Activated CD8-positive, alpha-beta T cell treated with anti-CD3 and anti-CD28 coated beads, Interleukin-2, amount 10 ng/mL, durations not matched to agents 7 days and 5 days (primary cell): ENCODE measurements at regions not wholly inside any gene's neighbourhood (a gene's known extent, or its start where the extent isn't known, plus 50 kb on each side); places are given as distances from the start of the nearest gene placed in this dataset.

Experiments used
- ATAC-seq: fragments of 150-1000 bp; cut with Tn5 transposase; one replicate; pipeline ENCODE4 v1.10.0; 2021; ENCODE audit warnings: moderate library complexity
- CTCF ChIA-PET: fragments of 350-600 bp; sonication (Branson Sonifier 250); formaldehyde crosslinking; loops from one replicate; lab custom pipeline; 2021; ENCODE audit warnings: antibody characterized with exemption; lab: Charles Lee
- POLR2A ChIA-PET: fragments of 350-600 bp; sonication (Branson Sonifier 250); formaldehyde crosslinking; loops from one replicate; lab custom pipeline; 2021; ENCODE audit warnings: antibody characterized with exemption; lab: Charles Lee
- DNase-seq: peaks from one replicate; pipeline ENCODE4 v3.0.0-alpha.2; 2020
- H3K27ac Mint-ChIP-seq: one replicate; pipeline ENCODE4 v1.8.0; 2021; ENCODE audit warnings: mild to moderate bottlenecking, mixed read lengths
- H3K27me3 Mint-ChIP-seq: one replicate; pipeline ENCODE4 v1.8.0; 2021; ENCODE audit warnings: low read depth, mixed read lengths
- H3K36me3 Mint-ChIP-seq: one replicate; pipeline ENCODE4 v1.8.0; 2021; ENCODE audit warnings: low read depth, mixed read lengths
- H3K4me1 Mint-ChIP-seq: one replicate; pipeline ENCODE4 v1.8.0; 2021; ENCODE audit warnings: low read depth, mixed read lengths
- H3K4me3 Mint-ChIP-seq: one replicate; pipeline ENCODE4 v1.8.0; 2021; ENCODE audit warnings: mild to moderate bottlenecking, mixed read lengths
- H3K9me3 Mint-ChIP-seq: one replicate; pipeline ENCODE4 v1.8.0; 2022; ENCODE audit warnings: mixed read lengths; ENCODE audit not compliant: insufficient read depth

GRCh38 chr15:95265419-95265997, 1034.1 kb downstream of the MCTP2 start:
- Mint-ChIP-seq H3K27ac (no peak overlapping the region), H3K4me3 (no peak overlapping the region), H3K27me3 (peaks cover 43% of the 10 kb centered on the region), H3K9me3 (peaks cover 9% of the 10 kb centered on the region), H3K36me3 (no peaks in the 10 kb centered on the region), H3K4me1 (peaks cover 20% of the 10 kb centered on the region)
- ChIA-PET POLR2A (interaction anchor here (1.0 kb wide), 1 partner anchor 17 kb away, joined by 4 read pairs; no protein-coding TSS in a partner anchor), CTCF (interaction anchor here (0.9 to 1.6 kb wide), 2 partner anchors 20 to 24 kb away, joined by 3 read pairs; no protein-coding TSS in a partner anchor)
- ATAC-seq (peak; percentile 42), DNase-seq (peak; percentile 46)

GRCh38 chr15:95266451-95267061, 1035.2 kb downstream of the MCTP2 start:
- Mint-ChIP-seq H3K4me1 (peaks cover 20% of the 10 kb centered on the region), H3K27ac (no peak overlapping the region), H3K9me3 (peaks cover 9% of the 10 kb centered on the region), H3K27me3 (peaks cover 38% of the 10 kb centered on the region), H3K4me3 (no peak overlapping the region), H3K36me3 (no peaks in the 10 kb centered on the region)
- ChIA-PET CTCF (interaction anchor here (1.6 kb wide), 1 partner anchor 19 kb away, joined by 3 read pairs; no protein-coding TSS in a partner anchor), POLR2A (interaction anchor here (0.6 kb wide), 1 partner anchor 1091 kb away, joined by 3 read pairs; no protein-coding TSS in a partner anchor)
- DNase-seq (no peak), ATAC-seq (no peak)

GRCh38 chr15:95267481-95267880, 1036.1 kb downstream of the MCTP2 start:
- DNase-seq: no peak
- ChIA-PET POLR2A (no interaction called here), CTCF (no interaction called here)
- ATAC-seq: no peak
- no peak overlapping the region for H3K27ac Mint-ChIP-seq
- H3K36me3 Mint-ChIP-seq: no peaks in the 10 kb centered on the region
- H3K27me3 Mint-ChIP-seq: peaks cover 35% of the 10 kb centered on the region
- peaks cover 9% of the 10 kb centered on the region for H3K9me3 Mint-ChIP-seq
- peaks cover 20% of the 10 kb centered on the region for H3K4me1 Mint-ChIP-seq
- no peak overlapping the region for H3K4me3 Mint-ChIP-seq

GRCh38 chr15:95269242-95270183, 1038.2 kb downstream of the MCTP2 start:
- peaks cover 20% of the 10 kb centered on the region for H3K4me1 Mint-ChIP-seq
- H3K27me3 Mint-ChIP-seq: peaks cover 45% of the 10 kb centered on the region
- H3K4me3 Mint-ChIP-seq: no peak overlapping the region
- ChIA-PET POLR2A (no interaction called here), CTCF (interaction anchor here (1.0 kb wide), 1 partner anchor 9 kb away, joined by 3 read pairs; no protein-coding TSS in a partner anchor)
- H3K36me3 Mint-ChIP-seq: no peaks in the 10 kb centered on the region
- DNase-seq (no peak), ATAC-seq (no peak)
- H3K9me3 Mint-ChIP-seq: peaks cover 9% of the 10 kb centered on the region
- H3K27ac Mint-ChIP-seq: no peak overlapping the region

GRCh38 chr15:95274101-95274500, 1042.7 kb downstream of the MCTP2 start:
- no peaks in the 10 kb centered on the region for H3K9me3 Mint-ChIP-seq
- H3K4me1 Mint-ChIP-seq: no peaks in the 10 kb centered on the region
- H3K4me3 Mint-ChIP-seq: no peak overlapping the region
- no peaks in the 10 kb centered on the region for H3K36me3 Mint-ChIP-seq
- DNase-seq: no peak
- no peak for ATAC-seq
- H3K27ac Mint-ChIP-seq: no peak overlapping the region
- ChIA-PET CTCF (no interaction called here), POLR2A (no interaction called here)
- H3K27me3 Mint-ChIP-seq: peaks cover 48% of the 10 kb centered on the region

GRCh38 chr15:95277266-95277665, 1045.9 kb downstream of the MCTP2 start:
- POLR2A ChIA-PET: no interaction called here
- Mint-ChIP-seq H3K4me3 (no peak overlapping the region), H3K36me3 (no peaks in the 10 kb centered on the region), H3K27me3 (peaks cover 61% of the 10 kb centered on the region), H3K27ac (no peak overlapping the region), H3K4me1 (no peaks in the 10 kb centered on the region), H3K9me3 (no peaks in the 10 kb centered on the region)
- CTCF ChIA-PET: no interaction called here
- DNase-seq (no peak), ATAC-seq (no peak)

- Mint-ChIP-seq H3K27me3 (peaks cover 58% of the 10 kb centered on the region), H3K9me3 (no peaks in the 10 kb centered on the region), H3K4me3 (no peak overlapping the region), H3K4me1 (peaks cover 2% of the 10 kb centered on the region), H3K27ac (no peak overlapping the region), H3K36me3 (no peaks in the 10 kb centered on the region)
- DNase-seq (no peak), ATAC-seq (no peak)
- ChIA-PET POLR2A (no interaction called here), CTCF (interaction anchor here (1.1 to 1.4 kb wide), 2 partner anchors 13 to 14 kb away, joined by 3 read pairs; no protein-coding TSS in a partner anchor)
These were observed 1047.3 kb downstream of the MCTP2 start for GRCh38 chr15:95278532-95279245.

GRCh38 chr15:95279277-95280019, 1048.1 kb downstream of the MCTP2 start:
- Mint-ChIP-seq H3K27me3 (peaks cover 54% of the 10 kb centered on the region), H3K4me3 (no peak overlapping the region), H3K27ac (no peak overlapping the region), H3K9me3 (no peaks in the 10 kb centered on the region), H3K4me1 (peaks cover 6% of the 10 kb centered on the region), H3K36me3 (no peaks in the 10 kb centered on the region)
- ChIA-PET CTCF (interaction anchor here (0.8 to 1.4 kb wide), 3 partner anchors 12 to 20 kb away, joined by 3 to 4 read pairs (median 3); no protein-coding TSS in a partner anchor), POLR2A (no interaction called here)
- ATAC-seq (no peak), DNase-seq (no peak)

- ChIA-PET CTCF (interaction anchor here (0.7 to 1.4 kb wide), 2 partner anchors 12 to 157 kb away, joined by 3 to 4 read pairs; no protein-coding TSS in a partner anchor), POLR2A (no interaction called here)
- no peaks in the 10 kb centered on the region for H3K36me3 Mint-ChIP-seq
- DNase-seq (no peak), ATAC-seq (no peak)
- H3K27ac Mint-ChIP-seq: no peak overlapping the region
- peaks cover 18% of the 10 kb centered on the region for H3K4me1 Mint-ChIP-seq
- H3K9me3 Mint-ChIP-seq: no peaks in the 10 kb centered on the region
- peaks cover 49% of the 10 kb centered on the region for H3K27me3 Mint-ChIP-seq
- no peak overlapping the region for H3K4me3 Mint-ChIP-seq
These were observed 1049.3 kb downstream of the MCTP2 start for GRCh38 chr15:95280711-95281110.

GRCh38 chr15:95281470-95281869, 1049.0 kb upstream of the NR2F2 start:
- no peaks in the 10 kb centered on the region for H3K36me3 Mint-ChIP-seq
- no peak for ATAC-seq
- CTCF ChIA-PET: interaction anchor here (1.3 to 1.4 kb wide), 2 partner anchors 11 to 22 kb away, joined by 4 read pairs; no protein-coding TSS in a partner anchor

More at GRCh38 chr15:95281470-95281869, 1049.0 kb upstream of the NR2F2 start:
- H3K4me1 Mint-ChIP-seq: peaks cover 24% of the 10 kb centered on the region
- DNase-seq: no peak
- H3K27me3 Mint-ChIP-seq: peaks cover 46% of the 10 kb centered on the region
- no peak overlapping the region for H3K27ac Mint-ChIP-seq
- POLR2A ChIA-PET: no interaction called here
- H3K9me3 Mint-ChIP-seq: no peaks in the 10 kb centered on the region
- no peak overlapping the region for H3K4me3 Mint-ChIP-seq
